ENCODE measurements at regions not wholly inside any gene's neighbourhood (a gene's known extent, or its start where the extent isn't known, plus 50 kb on each side); places are given as distances from the start of the nearest gene placed in this dataset.

DNA sequence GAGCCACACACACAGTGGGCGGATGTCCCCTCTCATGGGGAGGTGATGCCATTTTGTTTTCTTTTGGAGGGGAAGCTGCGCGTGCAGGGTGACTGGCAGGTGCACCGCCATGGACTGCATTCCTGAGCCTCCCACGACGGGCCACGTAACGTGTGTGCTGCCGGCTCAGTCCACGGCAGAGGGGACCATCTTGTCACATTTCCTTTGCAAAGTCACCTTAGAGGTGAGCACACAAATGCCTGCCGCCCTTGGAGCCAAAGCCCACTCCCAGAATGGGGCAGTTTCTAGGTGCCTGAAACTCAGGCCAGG is 262.5 kb downstream of the CTTN start:
- Histone ChIP-seq H3K9ac (ENCODE audit: low read length) (no peak overlapping the region), H4K20me1 (ENCODE audit: low read depth, low read length) (no peaks in the 10 kb centered on the region), H3F3A (ENCODE audit: insufficient read depth) (no peaks in the 10 kb centered on the region), H3K36me3 (ENCODE audit: low read length) (no peaks in the 10 kb centered on the region), H3K79me2 (ENCODE audit: insufficient read depth, low read length) (no peaks in the 10 kb centered on the region), H3K27me3 (ENCODE audit: low read length) (no peaks in the 10 kb centered on the region), H3K4me3 (ENCODE audit: insufficient read depth, low read length, poor library complexity, severe bottlenecking) (no peak overlapping the region), H2AFZ (ENCODE audit: low read depth, low read length, severe bottlenecking) (no peak overlapping the region), H3K9me2 (replicated peaks; ENCODE audit: insufficient read depth, low read length) (no peaks in the 10 kb centered on the region), H3K27ac (ENCODE audit: low read depth, low read length) (no peak overlapping the region), H3K9me3 (ENCODE audit: insufficient read depth, low read length) (no peaks in the 10 kb centered on the region), H3K4me2 (ENCODE audit: low read depth, low read length, poor library complexity, severe bottlenecking) (no peak overlapping the region)
- TF ChIP-seq, protein P1, sequence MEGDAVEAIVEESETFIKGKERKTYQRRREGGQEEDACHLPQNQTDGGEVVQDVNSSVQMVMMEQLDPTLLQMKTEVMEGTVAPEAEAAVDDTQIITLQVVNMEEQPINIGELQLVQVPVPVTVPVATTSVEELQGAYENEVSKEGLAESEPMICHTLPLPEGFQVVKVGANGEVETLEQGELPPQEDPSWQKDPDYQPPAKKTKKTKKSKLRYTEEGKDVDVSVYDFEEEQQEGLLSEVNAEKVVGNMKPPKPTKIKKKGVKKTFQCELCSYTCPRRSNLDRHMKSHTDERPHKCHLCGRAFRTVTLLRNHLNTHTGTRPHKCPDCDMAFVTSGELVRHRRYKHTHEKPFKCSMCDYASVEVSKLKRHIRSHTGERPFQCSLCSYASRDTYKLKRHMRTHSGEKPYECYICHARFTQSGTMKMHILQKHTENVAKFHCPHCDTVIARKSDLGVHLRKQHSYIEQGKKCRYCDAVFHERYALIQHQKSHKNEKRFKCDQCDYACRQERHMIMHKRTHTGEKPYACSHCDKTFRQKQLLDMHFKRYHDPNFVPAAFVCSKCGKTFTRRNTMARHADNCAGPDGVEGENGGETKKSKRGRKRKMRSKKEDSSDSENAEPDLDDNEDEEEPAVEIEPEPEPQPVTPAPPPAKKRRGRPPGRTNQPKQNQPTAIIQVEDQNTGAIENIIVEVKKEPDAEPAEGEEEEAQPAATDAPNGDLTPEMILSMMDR (IDR thresholded peaks at IDR 0.05; ENCODE audit: insufficient read depth, low read length, poor library complexity, severe bottlenecking), result no peak
- TF ChIP-seq EZH2phosphoT487 (conservative IDR thresholded peaks at IDR 0.05; ENCODE audit: low read length), result no peak

DNA sequence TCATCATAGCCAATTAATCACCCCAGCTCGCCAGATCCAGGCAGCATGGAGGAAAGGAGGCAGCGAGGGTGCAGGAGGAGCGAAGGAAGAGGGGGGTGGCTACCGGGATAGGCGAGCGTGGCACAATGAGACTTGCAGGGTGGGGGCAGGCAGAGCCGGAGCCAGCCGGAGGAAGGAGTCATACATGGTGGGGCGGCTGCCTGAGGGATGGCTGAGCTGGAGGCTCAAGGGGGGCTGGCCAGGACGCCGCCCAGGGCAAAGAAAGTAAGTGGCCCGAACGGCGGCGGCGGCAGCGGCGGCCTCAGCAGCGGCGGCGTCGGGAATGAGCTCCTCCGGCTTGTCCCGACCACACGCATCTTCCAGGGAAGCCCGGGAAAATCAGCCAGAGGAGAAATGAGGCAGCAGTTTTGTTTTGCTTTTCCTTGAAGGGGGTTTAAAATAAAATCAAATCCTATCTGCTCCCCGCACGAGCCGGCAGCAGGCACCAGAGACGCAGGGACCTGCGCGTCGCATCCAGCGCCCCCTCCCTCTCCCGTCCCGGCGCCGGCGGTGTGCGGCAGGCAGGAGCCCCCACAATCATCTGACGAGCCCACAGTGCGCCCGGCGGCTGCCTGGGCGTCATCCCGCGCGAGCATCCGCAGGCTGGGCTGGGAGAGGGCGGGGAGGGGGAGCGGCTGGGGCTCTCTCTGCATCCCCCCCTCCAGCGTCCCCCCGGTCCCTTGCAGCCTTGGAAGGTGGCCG is 263.6 kb downstream of the CTTN start:
- H3K79me2 ChIP-seq (ENCODE audit: insufficient read depth, low read length), result no peaks in the 10 kb centered on the region
- no peak overlapping the region for H2AFZ ChIP-seq (ENCODE audit: low read depth, low read length, severe bottlenecking)
- no peaks in the 10 kb centered on the region for H3K36me3 ChIP-seq (ENCODE audit: low read length)
- no peaks in the 10 kb centered on the region for H3K9me3 ChIP-seq (ENCODE audit: insufficient read depth, low read length)
- H3K9ac ChIP-seq (ENCODE audit: low read length), result no peak overlapping the region
- H4K20me1 ChIP-seq (ENCODE audit: low read depth, low read length), result no peaks in the 10 kb centered on the region
- H3K4me2 ChIP-seq (ENCODE audit: low read depth, low read length, poor library complexity, severe bottlenecking), result no peak overlapping the region
- H3K4me3 ChIP-seq (ENCODE audit: insufficient read depth, low read length, poor library complexity, severe bottlenecking), result no peak overlapping the region
- no peaks in the 10 kb centered on the region for H3K27me3 ChIP-seq (ENCODE audit: low read length)
- no peaks in the 10 kb centered on the region for H3F3A ChIP-seq (ENCODE audit: insufficient read depth)
- H3K27ac ChIP-seq (ENCODE audit: low read depth, low read length), result no peak overlapping the region
- TF ChIP-seq, protein P1 (IDR thresholded peaks at IDR 0.05; ENCODE audit: insufficient read depth, low read length, poor library complexity, severe bottlenecking), result no peak
- TF ChIP-seq EZH2phosphoT487 (conservative IDR thresholded peaks at IDR 0.05; ENCODE audit: low read length), result no peak
- H3K9me2 ChIP-seq (replicated peaks; ENCODE audit: insufficient read depth, low read length), result no peaks in the 10 kb centered on the region

DNA sequence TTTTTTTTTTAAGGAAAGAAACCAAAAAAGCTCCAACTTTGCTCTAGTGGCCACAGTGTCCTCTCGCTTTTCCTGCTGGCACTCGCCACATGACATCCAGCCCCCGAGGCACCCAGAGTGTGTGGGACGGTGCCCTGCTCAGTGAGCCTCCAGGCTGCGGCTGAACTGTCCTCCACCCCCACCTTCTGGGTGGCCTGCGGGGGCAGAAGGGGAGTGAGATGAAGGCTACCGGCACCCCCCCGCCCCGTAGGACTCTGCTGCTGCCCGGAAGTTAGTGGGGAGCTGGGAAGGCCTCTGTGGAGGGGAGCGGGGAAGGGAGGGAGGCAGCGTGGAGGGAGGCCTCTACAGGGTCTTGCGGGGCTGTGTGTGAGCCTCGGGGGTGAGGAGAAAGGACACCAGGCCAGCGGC is 264.4 kb downstream of the CTTN start:
- H3K27me3 ChIP-seq (ENCODE audit: low read length), result no peaks in the 10 kb centered on the region
- no peak overlapping the region for H2AFZ ChIP-seq (ENCODE audit: low read depth, low read length, severe bottlenecking)
- H3K36me3 ChIP-seq (ENCODE audit: low read length), result no peaks in the 10 kb centered on the region
- no peaks in the 10 kb centered on the region for H4K20me1 ChIP-seq (ENCODE audit: low read depth, low read length)
- no peaks in the 10 kb centered on the region for H3F3A ChIP-seq (ENCODE audit: insufficient read depth)
- H3K27ac ChIP-seq (ENCODE audit: low read depth, low read length), result no peak overlapping the region
- TF ChIP-seq, protein P1 (IDR thresholded peaks at IDR 0.05; ENCODE audit: insufficient read depth, low read length, poor library complexity, severe bottlenecking), result no peak
- TF ChIP-seq EZH2phosphoT487 (conservative IDR thresholded peaks at IDR 0.05; ENCODE audit: low read length), result no peak
- no peak overlapping the region for H3K4me2 ChIP-seq (ENCODE audit: low read depth, low read length, poor library complexity, severe bottlenecking)
- no peaks in the 10 kb centered on the region for H3K9me2 ChIP-seq (replicated peaks; ENCODE audit: insufficient read depth, low read length)
- H3K9ac ChIP-seq (ENCODE audit: low read length), result no peak overlapping the region
- no peaks in the 10 kb centered on the region for H3K9me3 ChIP-seq (ENCODE audit: insufficient read depth, low read length)
- H3K4me3 ChIP-seq (ENCODE audit: insufficient read depth, low read length, poor library complexity, severe bottlenecking), result no peak overlapping the region
- H3K79me2 ChIP-seq (ENCODE audit: insufficient read depth, low read length), result no peaks in the 10 kb centered on the region
